ENCODE measurements at regions not wholly inside any gene's neighbourhood (a gene's known extent, or its start where the extent isn't known, plus 50 kb on each side); places are given as distances from the start of the nearest gene placed in this dataset.
"Not testable (repeated sequence)": the region's sequence is repeated elsewhere in the genome, so short reads cannot be mapped to it uniquely, and the experiment has no call there.

- DNase-seq, result no peak
Measured at GRCh38 chr10:45118929-45119328, 118.2 kb downstream of the ZNF22 start.

- DNase-seq, result not testable (repeated sequence)
Measured at GRCh38 chr10:45122180-45122860, 121.6 kb downstream of the ZNF22 start.

GRCh38 chr10:45135443-45136198 is 134.9 kb downstream of the ZNF22 start:
- DNase-seq, result no peak

GRCh38 chr10:45136256-45136655 is 135.5 kb downstream of the ZNF22 start:
- no peak for DNase-seq

GRCh38 chr10:45144326-45145070 is 143.8 kb downstream of the ZNF22 start:
- DNase-seq, result no peak

GRCh38 chr10:45145143-45145542 is 144.4 kb downstream of the ZNF22 start:
- not testable (repeated sequence) for DNase-seq

GRCh38 chr10:45147000-45147399 is 146.3 kb downstream of the ZNF22 start:
- no peak for DNase-seq

GRCh38 chr10:45150997-45151396 is 150.3 kb downstream of the ZNF22 start:
- DNase-seq, result no peak

- no peak for DNase-seq
Measured at GRCh38 chr10:45151467-45152214, 150.9 kb downstream of the ZNF22 start.

- DNase-seq, result no peak
Measured at GRCh38 chr10:45152726-45153125, 152.0 kb downstream of the ZNF22 start.

- DNase-seq, result no peak
Measured at GRCh38 chr10:45154502-45154901, 153.8 kb downstream of the ZNF22 start.

GRCh38 chr10:45155784-45156183 is 155.1 kb downstream of the ZNF22 start:
- no peak for DNase-seq

GRCh38 chr10:45160271-45160670 is 155.1 kb downstream of the OR13A1 start:
- DNase-seq, result no peak

- no peak for DNase-seq
Measured at GRCh38 chr10:45163315-45163975, 152.0 kb downstream of the OR13A1 start.

GRCh38 chr10:45175520-45176118 is 139.8 kb downstream of the OR13A1 start:
- not testable (repeated sequence) for DNase-seq

- DNase-seq, result no peak
Measured at GRCh38 chr10:45179691-45180090, 135.7 kb downstream of the OR13A1 start.

GRCh38 chr10:45180507-45180906 is 134.9 kb downstream of the OR13A1 start:
- no peak for DNase-seq

GRCh38 chr10:45180946-45181875 is 134.2 kb downstream of the OR13A1 start:
- DNase-seq, result no peak

GRCh38 chr10:45183174-45183573 is 132.2 kb downstream of the OR13A1 start:
- DNase-seq, result no peak

- DNase-seq, result no peak
Measured at GRCh38 chr10:45197816-45198485, 117.5 kb downstream of the OR13A1 start.
